ENCODE measurements at regions not wholly inside any gene's neighbourhood (a gene's known extent, or its start where the extent isn't known, plus 50 kb on each side); places are given as distances from the start of the nearest gene placed in this dataset.

- Histone ChIP-seq H3K27ac (ENCODE audit: low read length) (no peak overlapping the region), H3K4me1 (ENCODE audit: control insufficient read depth, insufficient read depth, low read length) (no peaks in the 10 kb centered on the region), H3K4me3 (ENCODE audit: low read length in 2 of 2) (no peak overlapping the region), H3K9me3 (ENCODE audit: control insufficient read depth in 2 of 2, low read length in 2 of 2) (no peaks in the 10 kb centered on the region), H3K27me3 (ENCODE audit: control insufficient read depth in 1 of 2, insufficient read depth in 2 of 2, low read length in 2 of 2) (no peaks in the 10 kb centered on the region), H3K9ac (ENCODE audit: low read length in 2 of 2) (no peak overlapping the region), H3K36me3 (ENCODE audit: control insufficient read depth in 2 of 2, insufficient read depth in 2 of 2, low read length in 2 of 2) (no peaks in the 10 kb centered on the region)
These were observed 313.3 kb downstream of the ZNF608 start for GRCh38 chr5:124433170-124433569.

GRCh38 chr5:124421584-124421983 is 324.9 kb downstream of the ZNF608 start:
- Histone ChIP-seq H3K9ac (ENCODE audit: low read length in 2 of 2) (no peak overlapping the region), H3K9me3 (ENCODE audit: control insufficient read depth in 2 of 2, low read length in 2 of 2) (peaks cover 0 to 4% of the 10 kb centered on the region in 2 donors), H3K27ac (ENCODE audit: low read length) (no peak overlapping the region), H3K4me1 (ENCODE audit: control insufficient read depth, insufficient read depth, low read length) (no peaks in the 10 kb centered on the region), H3K27me3 (ENCODE audit: control insufficient read depth in 1 of 2, insufficient read depth in 2 of 2, low read length in 2 of 2) (no peaks in the 10 kb centered on the region), H3K4me3 (ENCODE audit: low read length in 2 of 2) (no peak overlapping the region), H3K36me3 (ENCODE audit: control insufficient read depth in 2 of 2, insufficient read depth in 2 of 2, low read length in 2 of 2) (no peaks in the 10 kb centered on the region)

DNA sequence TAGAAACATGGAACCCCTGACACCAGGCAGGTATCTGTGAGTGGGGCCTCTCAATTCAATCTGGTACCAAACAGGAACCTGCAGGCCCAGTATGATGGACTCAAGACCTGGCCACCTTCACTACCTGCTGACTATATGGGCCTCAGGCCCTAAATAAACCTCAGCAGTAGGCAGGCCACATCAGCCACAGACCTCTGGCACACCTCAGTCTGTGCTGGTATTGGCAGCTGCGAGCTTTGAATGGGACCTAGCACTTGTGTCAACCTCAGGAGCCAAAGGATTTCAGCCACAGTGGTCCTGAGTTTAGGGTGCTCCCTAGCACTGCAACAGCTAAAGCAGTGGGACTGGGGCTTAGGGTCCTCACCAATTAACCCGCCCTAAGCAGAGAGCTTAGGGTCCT is 325.5 kb downstream of the ZNF608 start:
- H3K9ac ChIP-seq (ENCODE audit: low read length in 2 of 2): no peak overlapping the region
- no peak overlapping the region for H3K27ac ChIP-seq (ENCODE audit: low read length)
- H3K27me3 ChIP-seq (ENCODE audit: control insufficient read depth in 1 of 2, insufficient read depth in 2 of 2, low read length in 2 of 2): no peaks in the 10 kb centered on the region
- H3K36me3 ChIP-seq (ENCODE audit: control insufficient read depth in 2 of 2, insufficient read depth in 2 of 2, low read length in 2 of 2): no peaks in the 10 kb centered on the region
- peaks cover 0 to 4% of the 10 kb centered on the region in 2 donors for H3K9me3 ChIP-seq (ENCODE audit: control insufficient read depth in 2 of 2, low read length in 2 of 2)
- no peak overlapping the region for H3K4me3 ChIP-seq (ENCODE audit: low read length in 2 of 2)
- no peaks in the 10 kb centered on the region for H3K4me1 ChIP-seq (ENCODE audit: control insufficient read depth, insufficient read depth, low read length)

- no peaks in the 10 kb centered on the region for H3K36me3 ChIP-seq (ENCODE audit: control insufficient read depth in 2 of 2, insufficient read depth in 2 of 2, low read length in 2 of 2)
- no peak overlapping the region for H3K27ac ChIP-seq (ENCODE audit: low read length)
- H3K9me3 ChIP-seq (ENCODE audit: control insufficient read depth in 2 of 2, low read length in 2 of 2): peaks cover 0 to 4% of the 10 kb centered on the region in 2 donors
- H3K4me1 ChIP-seq (ENCODE audit: control insufficient read depth, insufficient read depth, low read length): no peaks in the 10 kb centered on the region
- no peaks in the 10 kb centered on the region for H3K27me3 ChIP-seq (ENCODE audit: control insufficient read depth in 1 of 2, insufficient read depth in 2 of 2, low read length in 2 of 2)
- H3K9ac ChIP-seq (ENCODE audit: low read length in 2 of 2): no peak overlapping the region
- no peak overlapping the region for H3K4me3 ChIP-seq (ENCODE audit: low read length in 2 of 2)
These were observed 326.9 kb downstream of the ZNF608 start for GRCh38 chr5:124419531-124419930.

GRCh38 chr5:124418390-124418789 is 328.0 kb downstream of the ZNF608 start:
- H3K36me3 ChIP-seq (ENCODE audit: control insufficient read depth in 2 of 2, insufficient read depth in 2 of 2, low read length in 2 of 2): no peaks in the 10 kb centered on the region
- no peak overlapping the region for H3K4me3 ChIP-seq (ENCODE audit: low read length in 2 of 2)
- H3K27ac ChIP-seq (ENCODE audit: low read length): no peak overlapping the region
- H3K9me3 ChIP-seq (ENCODE audit: control insufficient read depth in 2 of 2, low read length in 2 of 2): peaks cover 0 to 4% of the 10 kb centered on the region in 2 donors
- no peaks in the 10 kb centered on the region for H3K4me1 ChIP-seq (ENCODE audit: control insufficient read depth, insufficient read depth, low read length)
- no peaks in the 10 kb centered on the region for H3K27me3 ChIP-seq (ENCODE audit: control insufficient read depth in 1 of 2, insufficient read depth in 2 of 2, low read length in 2 of 2)
- no peak overlapping the region for H3K9ac ChIP-seq (ENCODE audit: low read length in 2 of 2)

DNA sequence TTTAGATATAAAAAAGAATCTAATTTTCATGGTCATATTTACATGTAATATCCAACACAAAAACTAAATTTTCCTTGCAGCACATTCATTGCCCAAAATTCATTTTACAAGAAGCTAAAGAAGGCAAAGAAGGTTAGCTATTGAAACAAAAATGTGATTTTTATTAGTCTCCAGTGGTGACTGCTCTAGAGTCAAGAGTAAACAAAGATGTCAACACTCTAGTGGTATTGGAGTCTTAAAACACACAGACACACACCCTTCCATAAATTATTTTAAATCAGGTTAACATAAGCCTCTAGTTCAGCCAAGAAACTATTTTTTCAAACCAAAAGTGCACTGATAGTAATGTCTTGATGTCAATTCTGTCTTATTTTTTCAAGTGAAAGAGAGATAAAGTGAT is 329.2 kb downstream of the ZNF608 start:
- Histone ChIP-seq H3K36me3 (ENCODE audit: control insufficient read depth in 2 of 2, insufficient read depth in 2 of 2, low read length in 2 of 2) (no peaks in the 10 kb centered on the region), H3K4me1 (ENCODE audit: control insufficient read depth, insufficient read depth, low read length) (no peaks in the 10 kb centered on the region), H3K9me3 (ENCODE audit: control insufficient read depth in 2 of 2, low read length in 2 of 2) (no peaks in the 10 kb centered on the region), H3K9ac (ENCODE audit: low read length in 2 of 2) (no peak overlapping the region), H3K27me3 (ENCODE audit: control insufficient read depth in 1 of 2, insufficient read depth in 2 of 2, low read length in 2 of 2) (no peaks in the 10 kb centered on the region), H3K4me3 (ENCODE audit: low read length in 2 of 2) (no peak overlapping the region), H3K27ac (ENCODE audit: low read length) (no peak overlapping the region)

DNA sequence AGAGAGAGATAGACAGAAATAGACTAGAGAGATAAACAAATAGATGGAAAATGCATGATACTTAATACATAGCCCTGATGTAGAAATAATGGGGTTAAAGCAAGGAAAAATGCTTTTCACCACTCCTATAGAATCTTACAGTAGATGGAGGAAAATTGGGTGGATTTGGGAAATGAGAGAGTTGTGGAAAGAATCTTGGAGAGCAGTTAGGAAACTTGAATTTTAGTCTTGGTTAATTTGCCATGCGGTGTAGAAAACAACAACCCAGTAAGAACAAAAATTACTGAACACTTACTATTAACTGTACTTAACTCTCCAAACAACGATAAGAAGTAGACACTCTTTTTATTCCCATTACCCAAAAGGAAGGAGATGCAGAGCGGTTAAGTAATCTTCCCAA is 329.8 kb downstream of the ZNF608 start:
- H3K4me3 ChIP-seq (ENCODE audit: low read length in 2 of 2): no peak overlapping the region
- no peaks in the 10 kb centered on the region for H3K36me3 ChIP-seq (ENCODE audit: control insufficient read depth in 2 of 2, insufficient read depth in 2 of 2, low read length in 2 of 2)
- H3K27me3 ChIP-seq (ENCODE audit: control insufficient read depth in 1 of 2, insufficient read depth in 2 of 2, low read length in 2 of 2): no peaks in the 10 kb centered on the region
- H3K27ac ChIP-seq (ENCODE audit: low read length): no peak overlapping the region
- H3K9me3 ChIP-seq (ENCODE audit: control insufficient read depth in 2 of 2, low read length in 2 of 2): no peaks in the 10 kb centered on the region
- H3K9ac ChIP-seq (ENCODE audit: low read length in 2 of 2): no peak overlapping the region
- H3K4me1 ChIP-seq (ENCODE audit: control insufficient read depth, insufficient read depth, low read length): no peaks in the 10 kb centered on the region

DNA sequence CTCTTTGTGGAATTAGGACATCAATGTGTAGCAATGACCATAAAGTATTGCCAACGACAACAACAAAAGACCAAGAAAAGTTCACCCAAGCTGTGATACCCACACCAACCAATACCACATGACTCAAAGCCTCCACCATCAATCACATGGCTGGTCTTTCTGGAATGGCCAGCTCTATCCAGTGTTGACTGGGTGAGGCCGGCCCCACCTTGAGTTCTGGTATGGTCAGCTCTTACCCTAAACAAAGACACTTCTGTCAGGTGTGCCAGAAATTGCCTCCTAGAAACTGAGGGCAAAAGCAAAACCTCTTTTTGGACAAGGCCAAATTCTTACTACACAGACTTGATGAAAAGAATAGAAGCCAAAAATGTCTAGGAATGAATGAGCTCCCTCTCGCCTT is 331.5 kb downstream of the ZNF608 start:
- Histone ChIP-seq H3K4me1 (ENCODE audit: control insufficient read depth, insufficient read depth, low read length) (no peaks in the 10 kb centered on the region), H3K36me3 (ENCODE audit: control insufficient read depth in 2 of 2, insufficient read depth in 2 of 2, low read length in 2 of 2) (no peaks in the 10 kb centered on the region), H3K27me3 (ENCODE audit: control insufficient read depth in 1 of 2, insufficient read depth in 2 of 2, low read length in 2 of 2) (no peaks in the 10 kb centered on the region), H3K27ac (ENCODE audit: low read length) (no peak overlapping the region), H3K9me3 (ENCODE audit: control insufficient read depth in 2 of 2, low read length in 2 of 2) (no peaks in the 10 kb centered on the region), H3K4me3 (ENCODE audit: low read length in 2 of 2) (no peak overlapping the region), H3K9ac (ENCODE audit: low read length in 2 of 2) (no peak overlapping the region)

DNA sequence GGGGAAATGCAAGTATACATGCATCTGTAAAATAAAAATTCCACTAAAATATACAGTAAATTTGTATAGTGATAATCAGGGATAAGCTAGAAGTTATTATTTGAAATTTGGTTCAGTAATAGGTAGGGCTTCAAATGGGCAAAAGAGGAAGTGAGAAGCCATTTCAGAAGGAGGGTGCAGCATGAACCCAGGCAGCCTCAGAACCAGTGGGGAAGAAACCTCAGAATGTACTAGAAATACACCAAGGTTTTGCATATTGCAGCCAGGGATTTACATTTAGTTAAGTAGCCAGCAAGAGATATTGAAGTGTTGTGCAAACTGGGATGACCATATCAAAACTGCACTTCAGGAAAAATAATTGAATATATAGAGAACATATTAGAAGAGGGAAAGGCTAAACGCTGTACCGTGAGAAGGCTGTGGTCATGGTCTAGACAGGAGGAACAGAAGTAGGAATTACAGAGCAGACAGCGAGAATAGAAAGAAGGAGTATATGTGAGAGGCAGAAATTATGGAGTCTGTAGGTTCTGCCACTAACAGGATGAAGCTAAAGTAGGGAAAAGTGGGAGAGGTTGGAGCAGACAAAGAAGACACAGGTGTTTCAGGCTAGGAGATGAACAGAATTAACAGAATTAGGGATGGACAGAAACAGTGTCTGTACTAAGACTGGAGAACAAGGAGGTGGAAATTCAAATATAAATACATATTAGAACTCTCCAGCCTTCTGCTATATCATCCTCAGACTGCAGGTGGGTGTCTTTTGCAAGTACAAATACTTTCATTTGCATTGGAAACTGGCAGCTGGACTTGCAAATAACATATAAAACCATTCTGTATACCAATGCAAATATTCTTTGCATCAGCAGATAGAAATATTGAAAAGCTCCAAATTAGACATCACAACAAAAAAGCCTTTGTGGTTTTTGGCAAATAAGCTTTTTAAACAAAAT is 335.6 kb downstream of the ZNF608 start:
- no peaks in the 10 kb centered on the region for H3K36me3 ChIP-seq (ENCODE audit: control insufficient read depth in 2 of 2, insufficient read depth in 2 of 2, low read length in 2 of 2)

DNA sequence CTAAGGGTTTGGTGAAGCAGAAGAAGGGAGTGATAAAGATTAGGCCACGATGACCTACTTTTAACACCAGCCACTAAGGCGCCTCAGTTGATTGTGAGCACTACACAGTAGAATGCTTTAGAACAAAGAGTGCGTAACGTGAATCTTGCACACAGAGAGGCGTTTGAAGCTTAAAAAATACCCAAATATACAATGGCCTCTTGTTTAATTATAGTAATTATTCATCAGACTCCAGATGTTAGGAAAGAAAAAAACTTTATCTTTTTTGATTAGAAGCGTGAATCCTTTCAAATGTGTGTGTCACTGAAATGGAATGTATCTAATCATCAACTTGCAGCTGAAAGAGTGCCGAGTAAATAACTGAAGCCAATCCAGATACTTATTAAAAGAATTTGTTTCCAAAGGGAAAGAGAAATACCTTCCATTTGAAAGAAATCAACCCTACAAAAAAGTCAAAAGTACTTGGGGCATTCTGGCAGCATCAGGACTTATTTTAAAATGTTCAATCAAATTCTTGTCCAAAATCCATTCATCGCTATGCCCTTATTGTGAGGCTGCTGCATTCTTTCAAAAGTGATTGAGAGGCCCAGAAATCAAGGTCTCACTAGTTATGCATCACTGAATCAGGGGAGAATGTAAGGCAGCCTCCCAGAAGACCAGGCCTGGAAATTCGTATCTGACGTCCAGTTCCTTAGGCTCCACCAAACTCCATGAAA is 337.5 kb downstream of the ZNF608 start:
- H3K27ac ChIP-seq (ENCODE audit: low read length): no peak overlapping the region
- H3K27me3 ChIP-seq (ENCODE audit: control insufficient read depth in 1 of 2, insufficient read depth in 2 of 2, low read length in 2 of 2): no peaks in the 10 kb centered on the region
- H3K9ac ChIP-seq (ENCODE audit: low read length in 2 of 2): no peak overlapping the region
- no peak overlapping the region for H3K4me3 ChIP-seq (ENCODE audit: low read length in 2 of 2)
- H3K4me1 ChIP-seq (ENCODE audit: control insufficient read depth, insufficient read depth, low read length): no peaks in the 10 kb centered on the region
- no peaks in the 10 kb centered on the region for H3K36me3 ChIP-seq (ENCODE audit: control insufficient read depth in 2 of 2, insufficient read depth in 2 of 2, low read length in 2 of 2)
- H3K9me3 ChIP-seq (ENCODE audit: control insufficient read depth in 2 of 2, low read length in 2 of 2): no peaks in the 10 kb centered on the region

More for the DNA sequence above, 335.6 kb downstream of the ZNF608 start:
- no peaks in the 10 kb centered on the region for H3K9me3 ChIP-seq (ENCODE audit: control insufficient read depth in 2 of 2, low read length in 2 of 2)
- H3K4me3 ChIP-seq (ENCODE audit: low read length in 2 of 2): no peak overlapping the region
- no peaks in the 10 kb centered on the region for H3K27me3 ChIP-seq (ENCODE audit: control insufficient read depth in 1 of 2, insufficient read depth in 2 of 2, low read length in 2 of 2)
- no peak overlapping the region for H3K9ac ChIP-seq (ENCODE audit: low read length in 2 of 2)
- H3K4me1 ChIP-seq (ENCODE audit: control insufficient read depth, insufficient read depth, low read length): no peaks in the 10 kb centered on the region
- H3K27ac ChIP-seq (ENCODE audit: low read length): no peak overlapping the region

- Histone ChIP-seq H3K4me1 (ENCODE audit: control insufficient read depth, insufficient read depth, low read length) (no peaks in the 10 kb centered on the region), H3K9ac (ENCODE audit: low read length in 2 of 2) (no peak overlapping the region), H3K4me3 (ENCODE audit: low read length in 2 of 2) (no peak overlapping the region), H3K36me3 (ENCODE audit: control insufficient read depth in 2 of 2, insufficient read depth in 2 of 2, low read length in 2 of 2) (no peaks in the 10 kb centered on the region), H3K27me3 (ENCODE audit: control insufficient read depth in 1 of 2, insufficient read depth in 2 of 2, low read length in 2 of 2) (no peaks in the 10 kb centered on the region), H3K9me3 (ENCODE audit: control insufficient read depth in 2 of 2, low read length in 2 of 2) (no peaks in the 10 kb centered on the region), H3K27ac (ENCODE audit: low read length) (no peak overlapping the region)
These were observed 341.6 kb downstream of the ZNF608 start for GRCh38 chr5:124404796-124405195.

Data from stomach smooth muscle (tissue), 2 donors.